HG03196 (cell line): ENCODE measurements at regions not wholly inside any gene's neighbourhood (a gene's known extent, or its start where the extent isn't known, plus 50 kb on each side); places are given as distances from the start of the nearest gene placed in this dataset.
"Not testable (repeated sequence)": the region's sequence is repeated elsewhere in the genome, so short reads cannot be mapped to it uniquely, and the experiment has no call there.

Source experiments
- ATAC-seq: cut with Tn5 transposase; IDR thresholded peaks from one replicate; pipeline ENCODE4 v1.9.1; 2021; ENCODE audit not compliant: unreplicated experiment

GRCh38 chr16:86351041-86351784 lies 159.1 kb upstream of the FOXF1 start:
- no peak for ATAC-seq

GRCh38 chr16:86351785-86352139 lies 158.6 kb upstream of the FOXF1 start:
- not testable (repeated sequence) for ATAC-seq

- ATAC-seq, result no peak
Observed at GRCh38 chr16:86353148-86353547, 157.2 kb upstream of the FOXF1 start.

GRCh38 chr16:86353948-86354347 lies 156.4 kb upstream of the FOXF1 start:
- ATAC-seq, result no peak

- ATAC-seq, result no peak
Observed at GRCh38 chr16:86354641-86355513, 155.4 kb upstream of the FOXF1 start.

- ATAC-seq, result no peak
Observed at GRCh38 chr16:86355531-86355930, 154.8 kb upstream of the FOXF1 start.

GRCh38 chr16:86355951-86356350 lies 154.4 kb upstream of the FOXF1 start:
- ATAC-seq, result no peak

GRCh38 chr16:86356804-86357203 lies 153.5 kb upstream of the FOXF1 start:
- no peak for ATAC-seq

- no peak for ATAC-seq
Observed at GRCh38 chr16:86357303-86357702, 153.0 kb upstream of the FOXF1 start.

- ATAC-seq, result no peak
Observed at GRCh38 chr16:86357950-86358349, 152.4 kb upstream of the FOXF1 start.

GRCh38 chr16:86359571-86359970 lies 150.8 kb upstream of the FOXF1 start:
- ATAC-seq, result no peak

- no peak for ATAC-seq
Observed at GRCh38 chr16:86362155-86362849, 148.0 kb upstream of the FOXF1 start.

- no peak for ATAC-seq
Observed at GRCh38 chr16:86363057-86363490, 147.3 kb upstream of the FOXF1 start.

GRCh38 chr16:86363836-86364618 lies 146.3 kb upstream of the FOXF1 start:
- ATAC-seq, result no peak

- no peak for ATAC-seq
Observed at GRCh38 chr16:86364653-86365380, 145.5 kb upstream of the FOXF1 start.

- no peak for ATAC-seq
Observed at GRCh38 chr16:86365513-86366273, 144.6 kb upstream of the FOXF1 start.

- ATAC-seq, result no peak
Observed at GRCh38 chr16:86366481-86366880, 143.8 kb upstream of the FOXF1 start.

GRCh38 chr16:86367291-86368072 lies 142.8 kb upstream of the FOXF1 start:
- no peak for ATAC-seq

- ATAC-seq, result no peak
Observed at GRCh38 chr16:86368261-86368660, 142.1 kb upstream of the FOXF1 start.
